ENCODE measurements at regions not wholly inside any gene's neighbourhood (a gene's known extent, or its start where the extent isn't known, plus 50 kb on each side); places are given as distances from the start of the nearest gene placed in this dataset.

- no peak for TF ChIP-seq TOX (CRISPR knock-in tag; IDR thresholded peaks at IDR 0.05; ENCODE audit: borderline replicate concordance)
- no peak for TF ChIP-seq TSHZ2 (CRISPR knock-in tag; IDR thresholded peaks at IDR 0.05)
- no peak for TF ChIP-seq POU6F1 (CRISPR knock-in tag; IDR thresholded peaks at IDR 0.05; ENCODE audit: borderline replicate concordance, low read depth)
- no peak for TF ChIP-seq ZNF8 (CRISPR knock-in tag; IDR thresholded peaks at IDR 0.05)
- TF ChIP-seq ZFP3 (CRISPR knock-in tag; IDR thresholded peaks at IDR 0.05), result no peak
- no peak for TF ChIP-seq ZFP30 (CRISPR knock-in tag; IDR thresholded peaks at IDR 0.05)
- TF ChIP-seq CREB5 (CRISPR knock-in tag; IDR thresholded peaks at IDR 0.05; ENCODE audit: low read depth), result no peak
- TF ChIP-seq ARNTL (CRISPR knock-in tag; IDR thresholded peaks at IDR 0.05; ENCODE audit: borderline replicate concordance, low read depth), result no peak
- TF ChIP-seq SNAI2 (CRISPR knock-in tag; IDR thresholded peaks at IDR 0.05), result no peak
These were observed 74.4 kb upstream of the ARHGAP32 start for GRCh38 chr11:129266536-129266935.

All from SK-N-SH treated with all-trans-retinoic acid at 6 μM for 48 hours (cell line).